GM13976 (cell line): ENCODE measurements at regions not wholly inside any gene's neighbourhood (a gene's known extent, or its start where the extent isn't known, plus 50 kb on each side); places are given as distances from the start of the nearest gene placed in this dataset.
A peak's percentile ranks its signal among the peaks of the same experiment; 100 is the strongest.
"Not testable (repeated sequence)": the region's sequence is repeated elsewhere in the genome, so short reads cannot be mapped to it uniquely, and the experiment has no call there.

Experiments
- DNase-seq: peaks from one replicate; pipeline ENCODE4 v3.0.0; 2012; ENCODE audit warnings: low spot score
- in situ Hi-C: fragments of 300-500 bp; cut with MboI; formaldehyde crosslinking; loops from one replicate; pipeline ENCODE4 v1.12.0; 2022; ENCODE audit warnings: low sequenced_read_pairs, mixed read lengths, inconsistent platforms; ENCODE audit not compliant: unreplicated experiment
- TF ChIP-seq, protein P1 (sequence below): IDR thresholded peaks from 2 replicates; pipeline ENCODE4 v1.5.1; 2012; ENCODE audit warnings: borderline replicate concordance, mild to moderate bottlenecking; ENCODE audit not compliant: insufficient read depth; ENCODE audit errors: extremely low read depth, missing control alignments, control extremely low read depth

DNA sequence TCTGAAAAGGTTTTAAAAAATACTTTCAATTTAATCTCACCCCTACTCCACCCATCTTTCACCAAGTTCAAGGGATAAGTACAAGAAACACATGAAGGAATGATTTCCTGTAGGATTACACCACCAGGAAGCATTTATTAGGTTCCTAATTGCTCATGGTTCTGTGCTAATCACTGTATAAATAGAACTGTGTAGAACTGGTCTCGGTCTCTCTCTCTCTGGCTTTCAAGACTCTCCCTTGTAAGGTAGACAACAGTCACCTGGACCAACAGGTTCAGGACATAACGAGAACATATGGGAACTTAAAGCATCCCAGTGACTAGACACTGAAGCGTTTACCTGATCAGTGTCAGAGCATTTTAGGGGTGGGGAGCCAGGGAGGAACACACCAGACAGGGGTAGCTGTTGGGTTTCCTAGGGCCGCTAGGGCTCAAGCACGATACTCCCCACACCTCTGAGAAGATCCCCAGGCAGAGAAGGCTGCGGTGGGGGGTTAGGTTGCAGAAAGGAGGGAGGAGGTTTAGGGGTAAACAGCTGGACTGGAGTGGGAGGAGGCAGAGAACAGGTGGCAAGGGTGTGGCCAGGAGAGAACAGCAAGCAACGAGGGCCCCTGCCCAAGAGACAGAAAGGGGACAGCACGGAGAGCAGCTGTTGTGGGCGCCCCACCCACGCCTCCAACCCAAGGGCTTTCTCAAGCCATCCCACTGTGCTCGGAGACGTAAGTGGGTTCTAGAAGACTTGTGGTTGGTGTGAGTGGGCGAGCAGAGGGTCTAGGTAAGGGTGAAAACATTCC lies 52.5 kb upstream of the USP6NL start:
- in situ Hi-C loops = no loop called here
- TF ChIP-seq, protein P1, sequence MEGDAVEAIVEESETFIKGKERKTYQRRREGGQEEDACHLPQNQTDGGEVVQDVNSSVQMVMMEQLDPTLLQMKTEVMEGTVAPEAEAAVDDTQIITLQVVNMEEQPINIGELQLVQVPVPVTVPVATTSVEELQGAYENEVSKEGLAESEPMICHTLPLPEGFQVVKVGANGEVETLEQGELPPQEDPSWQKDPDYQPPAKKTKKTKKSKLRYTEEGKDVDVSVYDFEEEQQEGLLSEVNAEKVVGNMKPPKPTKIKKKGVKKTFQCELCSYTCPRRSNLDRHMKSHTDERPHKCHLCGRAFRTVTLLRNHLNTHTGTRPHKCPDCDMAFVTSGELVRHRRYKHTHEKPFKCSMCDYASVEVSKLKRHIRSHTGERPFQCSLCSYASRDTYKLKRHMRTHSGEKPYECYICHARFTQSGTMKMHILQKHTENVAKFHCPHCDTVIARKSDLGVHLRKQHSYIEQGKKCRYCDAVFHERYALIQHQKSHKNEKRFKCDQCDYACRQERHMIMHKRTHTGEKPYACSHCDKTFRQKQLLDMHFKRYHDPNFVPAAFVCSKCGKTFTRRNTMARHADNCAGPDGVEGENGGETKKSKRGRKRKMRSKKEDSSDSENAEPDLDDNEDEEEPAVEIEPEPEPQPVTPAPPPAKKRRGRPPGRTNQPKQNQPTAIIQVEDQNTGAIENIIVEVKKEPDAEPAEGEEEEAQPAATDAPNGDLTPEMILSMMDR = no peak
- peak; percentile 58 for DNase-seq

- DNase-seq, in situ Hi-C loops: not testable (repeated sequence)
Observed at GRCh38 chr10:11663126-11663515, 51.7 kb upstream of the USP6NL start.

- in situ Hi-C loops = no loop called here
- TF ChIP-seq, protein P1 = no peak
- no peak for DNase-seq
Observed at GRCh38 chr10:11661441-11661840, 50.0 kb upstream of the USP6NL start.
